Kidney epithelial cell (primary cell): ENCODE measurements at regions not wholly inside any gene's neighbourhood (a gene's known extent, or its start where the extent isn't known, plus 50 kb on each side); places are given as distances from the start of the nearest gene placed in this dataset.

Source experiments
- DNase-seq: peaks from one replicate; pipeline ENCODE4 v3.0.0-alpha.2; 2010; ENCODE audit warnings: low read depth
- H3K27me3 ChIP-seq: 2 replicates; pipeline ENCODE4 v1.6.0; 2011; ENCODE audit warnings: low read length; ENCODE audit not compliant: control insufficient read depth, insufficient read depth
- H3K36me3 ChIP-seq: 2 replicates; pipeline ENCODE4 v1.5.1; 2011; ENCODE audit warnings: low read length; ENCODE audit not compliant: control insufficient read depth, insufficient read depth
- H3K4me3 ChIP-seq: 2 replicates; pipeline ENCODE4 v1.5.1; 2011; ENCODE audit warnings: low read depth, mild to moderate bottlenecking, control low read depth, low read length
- TF ChIP-seq, protein P1 (sequence below): IDR thresholded peaks from 2 replicates; pipeline ENCODE4 v1.5.1; 2011; ENCODE audit warnings: mild to moderate bottlenecking, moderate library complexity, low read length, control low read depth, inconsistent platforms; ENCODE audit not compliant: insufficient read depth, poor library complexity, severe bottlenecking

DNA sequence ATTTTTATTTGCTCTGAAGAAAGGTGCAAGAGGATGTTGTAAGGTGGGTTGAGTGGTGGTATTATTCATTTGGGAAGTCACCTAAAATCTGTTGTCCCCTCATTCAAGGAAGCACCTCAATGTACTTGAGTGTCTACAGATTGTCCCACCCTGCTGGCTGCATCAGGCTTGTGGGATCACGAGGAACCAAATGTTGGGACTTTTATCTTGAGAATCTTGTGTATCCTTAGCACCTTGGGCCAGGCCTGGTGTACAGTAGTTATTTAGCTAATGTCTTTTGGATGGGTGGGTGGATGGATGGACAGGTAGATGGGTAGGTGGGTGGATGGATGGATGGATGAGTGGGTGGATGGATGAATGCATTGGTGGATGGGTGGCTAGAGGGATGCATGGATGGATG lies 519.3 kb downstream of the BCL11B start:
- no peak overlapping the region for H3K4me3 ChIP-seq
- no peaks in the 10 kb centered on the region for H3K36me3 ChIP-seq
- no peaks in the 10 kb centered on the region for H3K27me3 ChIP-seq
- DNase-seq: no peak
- TF ChIP-seq, protein P1, sequence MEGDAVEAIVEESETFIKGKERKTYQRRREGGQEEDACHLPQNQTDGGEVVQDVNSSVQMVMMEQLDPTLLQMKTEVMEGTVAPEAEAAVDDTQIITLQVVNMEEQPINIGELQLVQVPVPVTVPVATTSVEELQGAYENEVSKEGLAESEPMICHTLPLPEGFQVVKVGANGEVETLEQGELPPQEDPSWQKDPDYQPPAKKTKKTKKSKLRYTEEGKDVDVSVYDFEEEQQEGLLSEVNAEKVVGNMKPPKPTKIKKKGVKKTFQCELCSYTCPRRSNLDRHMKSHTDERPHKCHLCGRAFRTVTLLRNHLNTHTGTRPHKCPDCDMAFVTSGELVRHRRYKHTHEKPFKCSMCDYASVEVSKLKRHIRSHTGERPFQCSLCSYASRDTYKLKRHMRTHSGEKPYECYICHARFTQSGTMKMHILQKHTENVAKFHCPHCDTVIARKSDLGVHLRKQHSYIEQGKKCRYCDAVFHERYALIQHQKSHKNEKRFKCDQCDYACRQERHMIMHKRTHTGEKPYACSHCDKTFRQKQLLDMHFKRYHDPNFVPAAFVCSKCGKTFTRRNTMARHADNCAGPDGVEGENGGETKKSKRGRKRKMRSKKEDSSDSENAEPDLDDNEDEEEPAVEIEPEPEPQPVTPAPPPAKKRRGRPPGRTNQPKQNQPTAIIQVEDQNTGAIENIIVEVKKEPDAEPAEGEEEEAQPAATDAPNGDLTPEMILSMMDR: no peak

DNA sequence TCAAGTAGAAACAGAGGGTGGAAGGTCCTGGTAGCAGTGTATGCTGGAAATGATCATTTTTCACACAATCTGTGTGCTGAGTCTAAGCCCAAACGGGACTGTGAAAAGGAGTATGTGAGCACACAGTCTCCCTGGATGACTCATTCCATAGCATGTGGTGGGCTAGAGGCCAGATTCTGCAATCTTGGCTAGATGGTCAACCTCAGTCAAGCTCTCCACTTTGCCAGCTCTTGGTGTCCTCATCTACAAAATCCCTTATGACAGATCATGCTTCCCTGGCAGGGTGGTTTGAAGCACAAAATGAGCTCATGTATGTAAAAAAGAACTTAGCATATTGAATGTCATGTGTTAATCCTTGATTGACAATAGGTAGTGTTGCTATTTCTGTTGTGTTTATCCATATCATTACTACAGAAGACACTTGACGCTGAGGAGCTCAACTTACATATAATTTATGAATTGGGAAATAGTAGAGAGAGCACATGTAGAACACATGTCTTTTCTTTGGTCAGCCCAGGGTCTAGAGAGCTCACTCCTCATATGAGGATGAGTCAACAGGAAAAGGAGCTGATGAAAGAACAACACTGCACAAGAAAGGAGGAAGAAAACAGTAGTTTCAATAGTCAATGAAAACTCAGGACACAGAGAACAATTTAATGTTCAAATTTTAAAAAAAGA lies 517.5 kb downstream of the BCL11B start:
- no peak for DNase-seq
- Histone ChIP-seq H3K36me3 (no peaks in the 10 kb centered on the region), H3K27me3 (no peaks in the 10 kb centered on the region), H3K4me3 (no peak overlapping the region)
- TF ChIP-seq, protein P1: no peak

- Histone ChIP-seq H3K27me3 (no peaks in the 10 kb centered on the region), H3K36me3 (no peaks in the 10 kb centered on the region), H3K4me3 (no peak overlapping the region)
- TF ChIP-seq, protein P1: no peak
- DNase-seq: no peak
These were observed 515.2 kb downstream of the BCL11B start for GRCh38 chr14:98756749-98757148.

DNA sequence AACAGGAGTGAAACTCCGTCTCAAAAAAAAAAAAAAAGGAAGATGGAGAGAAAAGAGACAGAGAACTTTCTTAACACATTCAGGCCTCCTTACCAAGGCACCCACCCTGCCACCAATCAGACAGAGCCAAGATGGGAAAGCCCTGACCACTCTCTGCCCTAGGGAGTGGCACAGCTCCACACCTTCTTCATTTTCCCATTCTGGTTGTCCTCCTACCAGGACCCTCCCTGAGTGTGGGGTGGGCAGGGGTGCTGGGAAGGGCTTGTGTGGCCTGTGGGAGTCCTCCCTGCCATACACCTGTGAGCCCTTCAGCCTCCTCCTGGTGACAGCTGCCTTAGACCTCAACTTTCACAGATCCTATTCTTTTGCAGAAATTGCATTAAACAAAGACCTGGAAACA lies 513.6 kb downstream of the BCL11B start:
- TF ChIP-seq, protein P1: no peak
- no peak overlapping the region for H3K4me3 ChIP-seq
- no peaks in the 10 kb centered on the region for H3K27me3 ChIP-seq
- no peak for DNase-seq
- H3K36me3 ChIP-seq: no peaks in the 10 kb centered on the region

GRCh38 chr14:98761993-98762392 lies 510.0 kb downstream of the BCL11B start:
- Histone ChIP-seq H3K27me3 (no peaks in the 10 kb centered on the region), H3K36me3 (no peaks in the 10 kb centered on the region), H3K4me3 (no peak overlapping the region)
- TF ChIP-seq, protein P1: no peak
- no peak for DNase-seq

GRCh38 chr14:98766818-98767217 lies 505.2 kb downstream of the BCL11B start:
- Histone ChIP-seq H3K4me3 (no peak overlapping the region), H3K36me3 (no peaks in the 10 kb centered on the region), H3K27me3 (no peaks in the 10 kb centered on the region)
- DNase-seq: no peak
- TF ChIP-seq, protein P1: no peak
